NCI-H345 (cell line): ENCODE measurements at regions not wholly inside any gene's neighbourhood (a gene's known extent, or its start where the extent isn't known, plus 50 kb on each side); places are given as distances from the start of the nearest gene placed in this dataset.
"Not testable (repeated sequence)": the region's sequence is repeated elsewhere in the genome, so short reads cannot be mapped to it uniquely, and the experiment has no call there.

Experiments
- DNase-seq: peaks from one replicate; lab custom pipeline; 2025; lab: John Stamatoyannopoulos, UW

DNA sequence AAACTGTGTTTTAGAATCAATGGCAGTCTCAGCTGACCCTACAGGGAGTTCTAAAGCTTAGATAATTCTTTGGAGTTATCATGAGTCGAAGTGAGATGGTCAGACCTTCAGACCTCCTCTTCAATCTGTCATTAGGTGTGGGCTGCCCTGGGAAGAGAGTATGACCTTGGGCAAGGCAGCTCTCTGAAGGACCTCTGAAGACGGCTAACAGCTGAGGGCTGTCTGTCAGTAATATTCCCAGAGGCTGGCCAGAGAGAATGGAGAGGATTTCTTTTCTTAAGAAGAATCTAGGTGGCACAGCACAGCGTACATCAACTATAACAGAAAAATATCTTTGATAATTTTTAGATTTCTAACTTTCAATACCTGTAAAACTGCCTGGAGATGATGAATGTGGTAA is 379.4 kb downstream of the ZNF674 start:
- DNase-seq = no peak

DNA sequence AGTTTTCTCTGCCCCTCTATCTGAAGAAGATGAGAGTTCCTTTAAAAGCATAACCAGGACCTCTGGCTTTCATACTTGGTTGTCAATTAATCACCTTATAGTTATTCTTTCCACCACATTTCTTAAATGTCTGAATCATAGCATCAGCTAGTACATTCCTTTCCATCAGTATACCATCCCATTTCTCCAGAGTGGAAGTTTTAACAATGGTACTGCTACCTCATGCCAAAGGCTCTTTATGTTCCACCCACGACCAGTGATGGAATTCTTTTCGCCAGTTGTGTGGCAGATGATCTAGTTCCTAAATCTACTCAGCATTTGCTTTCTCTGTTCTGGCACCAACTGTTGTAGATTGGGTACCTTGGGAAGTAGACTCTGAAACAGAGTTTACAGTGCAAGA is 379.8 kb downstream of the ZNF674 start:
- DNase-seq = no peak

DNA sequence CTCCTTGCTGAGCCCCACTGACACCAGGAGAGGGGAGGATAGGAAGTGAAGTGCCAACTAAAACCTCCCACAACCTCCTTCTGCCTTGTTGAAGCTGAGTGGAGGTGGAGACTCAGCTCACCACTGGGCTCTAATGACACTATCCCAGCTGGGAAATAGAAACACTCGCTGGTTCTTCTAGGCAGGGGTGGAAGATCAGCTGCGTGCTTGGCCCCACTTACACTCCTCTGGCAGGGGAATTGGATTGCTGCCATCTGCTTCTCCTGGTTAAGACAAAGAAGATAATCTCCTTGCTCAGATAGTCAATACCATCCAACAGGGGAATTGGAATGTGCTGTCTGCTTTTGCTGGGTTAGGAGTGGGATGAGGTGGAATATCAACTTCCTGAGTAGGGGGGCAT is 392.5 kb downstream of the ZNF674 start:
- DNase-seq = no peak

DNA sequence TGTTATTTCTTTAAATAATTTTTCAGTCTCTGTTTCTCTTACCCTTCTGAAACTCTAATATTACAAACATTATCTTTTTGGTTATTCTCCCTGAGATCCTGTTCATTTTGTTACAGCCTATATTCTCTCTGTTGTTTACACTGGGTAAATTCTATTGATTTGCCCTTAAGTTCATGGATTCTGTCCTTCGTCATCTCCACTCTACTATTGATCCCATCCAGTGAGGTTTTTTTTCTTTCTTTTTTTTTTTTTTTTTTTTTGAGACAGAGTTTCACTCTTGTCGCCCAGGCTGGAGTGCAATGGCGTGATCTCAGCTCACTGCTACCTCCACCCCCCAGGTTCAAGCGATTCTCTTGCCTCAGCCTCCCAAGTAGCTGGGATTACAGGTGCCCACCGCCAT is 393.9 kb downstream of the ZNF674 start:
- not testable (repeated sequence) for DNase-seq

DNA sequence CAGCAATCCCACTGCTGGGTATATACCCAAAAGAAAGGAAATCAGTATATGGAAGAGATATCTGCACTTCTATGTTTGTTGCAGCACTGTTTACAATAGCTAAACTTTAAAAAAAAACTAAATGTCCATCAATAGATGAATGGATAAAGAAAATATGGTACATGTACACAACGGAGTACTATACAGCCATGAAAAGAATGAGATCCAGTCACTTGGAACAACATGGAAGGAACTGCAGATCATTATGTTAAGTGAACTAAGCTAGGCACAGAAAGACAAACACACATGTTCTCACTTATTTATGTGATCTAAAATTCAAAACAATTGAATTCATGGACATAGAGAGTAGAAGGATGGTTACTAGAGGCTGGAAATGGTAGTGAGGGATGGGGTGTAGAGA is 400.7 kb downstream of the ZNF674 start:
- DNase-seq = no peak

DNA sequence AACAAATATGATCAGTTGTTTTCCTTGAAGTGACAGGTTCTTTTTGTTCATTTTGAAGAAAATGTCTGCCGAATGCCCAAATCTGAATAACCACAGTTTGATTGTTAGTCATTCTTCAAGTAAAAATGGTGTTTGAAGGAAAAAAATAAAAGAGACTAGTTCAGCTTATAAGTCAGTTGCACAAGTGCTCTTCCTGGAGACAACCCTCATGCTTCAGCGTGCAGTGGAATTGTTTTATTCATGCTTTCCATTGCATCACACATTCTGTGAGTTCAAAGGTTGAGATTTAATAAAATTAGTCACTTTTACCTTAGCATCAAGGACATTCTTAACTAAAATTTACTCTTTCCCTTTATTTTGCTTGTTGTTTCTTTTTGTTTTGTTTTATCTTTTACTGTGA is 404.9 kb downstream of the ZNF674 start:
- no peak for DNase-seq

DNA sequence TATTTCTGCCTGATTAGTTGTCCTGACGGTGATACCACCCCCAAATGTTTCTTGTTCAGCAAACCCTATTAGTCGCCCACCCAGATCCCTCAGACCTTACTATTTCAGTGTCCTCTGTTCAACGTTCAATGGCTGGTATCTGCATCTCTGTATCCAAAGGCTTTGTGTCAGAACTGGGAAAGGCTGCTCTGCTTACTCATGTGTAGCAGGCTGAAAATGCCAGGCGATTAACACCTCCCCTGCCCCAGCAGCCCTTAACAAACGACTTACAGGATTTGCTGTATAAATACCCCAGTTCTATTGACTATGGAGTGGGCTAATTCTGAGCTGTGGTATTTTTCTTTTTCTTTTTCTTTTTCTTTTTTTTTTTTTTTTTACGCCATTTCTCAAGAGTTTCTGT is 415.0 kb downstream of the ZNF674 start:
- DNase-seq = no peak

DNA sequence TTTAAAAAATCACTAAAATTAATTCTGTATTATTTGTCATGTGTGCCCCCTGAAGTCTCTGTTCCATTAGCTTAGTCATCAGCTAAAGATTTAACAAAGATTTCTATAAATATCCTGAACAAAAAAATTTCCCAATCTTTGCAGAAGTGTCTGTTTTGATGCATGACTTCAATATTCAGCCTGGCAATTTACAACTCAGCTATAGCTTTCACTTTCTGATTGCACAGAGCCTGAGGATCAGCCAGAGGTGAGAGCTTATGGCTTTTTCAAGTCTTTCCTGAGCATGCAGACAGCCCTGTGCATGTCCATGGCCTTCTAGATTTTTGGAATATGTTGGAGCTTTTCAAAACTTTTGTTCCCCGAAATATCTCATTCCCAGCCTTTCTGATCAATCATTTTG is 420.1 kb downstream of the ZNF674 start:
- no peak for DNase-seq

DNA sequence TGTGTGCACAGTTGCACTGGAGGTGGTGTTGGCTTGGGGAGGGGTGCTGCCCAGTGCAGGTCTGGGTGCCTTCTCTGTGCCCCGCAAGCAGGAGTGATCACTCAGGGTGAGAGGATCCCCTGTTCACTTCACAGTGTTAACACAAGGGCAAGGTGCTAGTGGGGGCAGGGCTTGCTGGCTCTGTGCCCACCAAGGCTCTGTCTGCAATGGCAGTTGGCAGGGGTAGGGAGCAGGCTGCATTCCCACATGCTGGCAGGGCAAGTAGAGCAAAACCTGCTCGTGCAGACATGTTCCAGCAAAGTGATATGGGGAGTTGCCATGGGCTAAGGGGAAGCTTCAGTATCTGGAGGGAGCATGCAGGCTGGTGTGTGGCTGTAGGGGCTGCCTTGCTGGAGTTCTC is 428.0 kb downstream of the ZNF674 start:
- DNase-seq = peak; percentile 22

DNA sequence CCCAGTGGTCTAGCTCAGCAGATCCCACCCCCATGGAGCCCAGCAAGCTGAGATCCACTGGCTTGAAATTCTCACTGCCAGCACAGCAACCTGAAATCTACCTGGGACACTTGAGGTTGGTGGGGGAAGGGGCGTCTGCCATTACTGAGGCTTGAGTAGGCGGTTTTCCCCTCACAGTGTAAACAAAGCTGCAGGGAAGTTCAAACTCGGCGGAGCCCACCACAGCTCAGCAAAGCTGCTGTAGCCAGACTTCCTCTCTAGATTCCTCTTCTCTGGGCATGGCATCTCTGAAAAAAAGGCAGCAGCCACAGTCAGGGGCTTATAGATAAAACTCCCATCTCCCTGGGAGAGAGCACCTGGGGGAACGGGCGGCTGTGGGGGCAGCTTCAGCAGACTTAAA is 457.9 kb downstream of the ZNF674 start:
- DNase-seq = not testable (repeated sequence)

DNA sequence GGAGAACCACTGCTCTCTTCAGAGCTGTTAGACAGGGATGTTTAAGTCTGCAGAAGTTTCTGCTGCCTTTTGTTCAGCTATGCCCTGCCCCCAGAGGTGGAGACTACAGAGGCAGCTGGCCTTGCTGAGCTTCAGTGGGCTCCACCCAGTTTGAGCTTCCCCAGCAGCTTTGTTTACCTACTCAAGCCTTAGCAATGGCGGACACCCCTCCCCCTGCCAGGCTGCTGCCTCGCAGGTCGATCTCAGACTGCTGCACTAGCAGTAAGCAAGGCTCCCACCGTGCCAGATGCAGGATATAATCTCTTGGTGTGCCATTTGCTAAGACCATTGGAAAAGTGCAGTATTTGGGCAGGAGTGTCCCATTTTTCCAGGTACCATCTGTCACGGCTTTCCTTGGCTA is 465.1 kb downstream of the ZNF674 start:
- DNase-seq = not testable (repeated sequence)

DNA sequence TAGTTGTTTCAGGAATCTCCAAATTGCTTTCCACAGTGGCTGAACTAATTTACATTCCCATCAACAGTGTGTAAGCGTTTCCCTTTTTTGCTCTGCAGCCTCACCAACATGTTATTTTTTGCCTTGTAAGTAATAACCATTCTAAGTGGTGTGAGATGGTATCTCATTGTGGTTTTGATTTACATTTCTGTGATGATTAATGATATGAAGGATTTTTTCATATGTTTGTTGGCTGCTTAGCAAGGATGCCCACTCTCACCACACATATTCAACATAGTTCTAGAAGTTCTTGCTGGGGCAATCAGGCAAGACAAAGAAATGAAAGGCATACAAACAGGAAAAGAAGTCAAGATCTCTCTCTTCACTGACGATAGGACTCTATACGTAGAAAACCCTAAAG is 472.4 kb downstream of the ZNF674 start:
- DNase-seq = no peak

DNA sequence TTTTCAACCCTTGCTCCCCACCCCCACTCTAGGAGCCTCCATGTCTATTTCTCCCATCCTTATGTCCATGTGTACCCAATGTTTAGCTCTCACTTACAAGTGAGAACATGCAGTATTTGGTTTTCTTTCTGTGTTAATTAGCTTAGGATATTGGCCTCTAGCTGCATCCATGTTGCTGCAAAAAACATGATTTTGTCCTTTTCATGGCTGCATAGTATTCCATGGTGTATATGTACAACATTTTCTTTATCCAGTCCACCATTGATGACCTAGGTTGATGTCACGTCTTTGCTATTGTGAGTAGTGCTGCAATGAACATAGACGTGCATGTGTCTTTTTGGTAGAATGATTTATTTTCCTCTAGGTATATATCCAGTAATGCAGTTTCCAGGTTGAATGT is 472.8 kb downstream of the ZNF674 start:
- DNase-seq = no peak

DNA sequence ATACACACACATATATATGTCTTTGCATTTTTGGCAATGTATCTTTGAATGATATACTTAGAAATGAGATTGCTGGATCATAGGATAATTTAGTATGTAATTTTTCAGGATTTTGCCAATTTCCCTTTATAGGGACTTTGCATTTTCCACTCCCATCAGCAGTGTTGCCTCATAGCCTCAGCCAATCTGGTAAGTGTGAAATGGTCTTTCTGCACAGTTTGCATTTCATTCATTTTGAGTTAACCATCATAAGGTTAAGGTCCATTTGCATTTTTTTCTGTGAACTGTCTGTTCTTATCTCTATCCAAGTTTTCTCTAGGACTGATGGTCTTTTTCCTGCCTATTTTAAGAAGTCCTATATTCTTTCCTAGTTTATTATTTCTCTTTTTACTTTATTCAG is 474.8 kb downstream of the ZNF674 start:
- no peak for DNase-seq

DNA sequence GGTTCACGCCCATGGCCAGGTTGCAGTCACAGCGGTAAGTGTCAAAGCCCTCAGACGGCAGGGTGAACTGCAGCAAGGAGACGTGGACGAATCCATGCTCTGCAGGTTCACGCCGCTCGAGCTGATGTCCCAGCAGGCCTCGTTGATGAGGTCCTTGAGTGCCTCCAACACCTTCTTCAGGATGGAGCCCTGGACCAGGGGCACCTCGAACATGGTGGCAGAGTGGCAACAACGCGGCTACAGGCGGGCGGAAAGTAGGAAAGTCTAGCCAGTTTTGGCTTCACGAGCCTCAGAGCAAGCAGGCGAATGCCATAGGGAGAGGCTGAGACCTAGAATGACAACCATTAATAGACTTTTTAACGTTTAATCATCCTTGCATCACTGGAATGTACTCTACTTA is 485.9 kb downstream of the ZNF674 start:
- no peak for DNase-seq

DNA sequence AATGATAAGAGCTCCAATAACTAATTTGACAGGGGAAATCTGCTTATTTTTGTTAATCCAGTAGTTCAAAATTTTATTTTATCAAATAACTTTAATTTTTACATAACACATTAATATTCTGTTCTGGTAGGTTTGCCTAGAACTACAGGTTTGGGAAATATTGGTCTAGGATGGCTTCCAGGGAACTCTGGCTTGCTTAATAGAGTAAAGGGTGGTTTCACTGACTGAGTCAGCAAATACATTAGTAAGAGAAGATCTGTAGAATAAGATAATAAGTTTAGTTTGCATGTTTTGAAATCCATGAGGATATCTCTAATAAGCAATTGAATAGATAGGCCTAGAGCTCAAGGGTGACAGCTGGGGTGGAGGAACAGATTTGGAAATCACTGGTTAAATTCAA is 500.7 kb downstream of the ZNF674 start:
- DNase-seq = no peak

DNA sequence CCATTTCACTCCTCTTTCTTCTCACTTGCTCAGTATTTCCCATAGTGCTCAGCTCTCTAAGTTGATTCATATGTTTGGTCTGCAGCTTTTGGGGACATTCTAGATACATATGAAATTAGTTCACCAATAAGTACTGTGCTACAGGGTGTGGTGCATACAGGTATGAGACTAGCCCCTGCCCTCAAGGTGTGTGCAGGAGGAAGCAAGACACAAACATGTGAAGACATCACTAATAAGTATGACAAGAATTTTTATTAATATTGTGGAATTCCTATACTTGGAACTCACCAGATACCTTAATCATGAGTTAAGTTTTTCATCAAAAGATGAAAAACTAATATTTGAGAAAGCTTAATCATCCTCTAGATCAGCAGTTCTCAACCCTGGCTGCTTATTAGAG is 505.2 kb downstream of the ZNF674 start:
- no peak for DNase-seq

DNA sequence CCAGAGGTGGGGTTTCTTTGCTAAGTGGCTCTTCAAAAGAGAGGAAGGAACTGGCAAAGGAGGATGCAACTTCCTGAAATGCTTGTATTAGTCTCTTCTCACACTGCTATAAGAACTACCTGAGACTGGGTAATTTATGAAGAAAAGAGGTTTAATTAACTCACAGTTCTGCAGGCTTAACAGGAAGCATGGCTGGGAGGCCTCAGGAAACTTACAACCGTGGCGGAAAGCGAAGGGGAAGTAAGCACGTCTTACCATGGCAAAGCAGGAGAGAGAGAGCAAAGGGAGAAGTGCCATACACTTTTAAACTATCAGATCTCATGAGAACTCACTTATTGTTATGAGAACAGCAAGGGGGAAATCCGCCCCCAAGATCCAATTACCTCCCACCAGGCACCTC is 505.7 kb downstream of the ZNF674 start:
- no peak for DNase-seq

DNA sequence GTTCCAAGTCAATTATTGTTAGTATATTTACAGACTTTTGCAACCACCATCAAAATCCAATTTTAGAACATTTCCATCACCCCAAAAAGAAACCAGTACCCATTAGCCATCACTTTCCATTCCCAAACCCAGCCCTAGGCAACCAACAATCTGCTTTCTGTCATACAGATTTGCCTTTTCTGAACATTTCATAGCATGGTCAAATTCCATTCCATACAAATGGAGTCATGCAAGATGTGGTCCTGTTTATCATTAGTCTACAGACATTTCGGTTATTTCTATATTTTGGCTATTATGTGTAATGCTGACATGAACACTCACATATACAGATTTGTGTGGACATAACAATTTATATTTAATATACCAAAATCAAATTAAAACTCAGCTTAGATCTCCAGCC is 508.7 kb downstream of the ZNF674 start:
- DNase-seq = no peak

DNA sequence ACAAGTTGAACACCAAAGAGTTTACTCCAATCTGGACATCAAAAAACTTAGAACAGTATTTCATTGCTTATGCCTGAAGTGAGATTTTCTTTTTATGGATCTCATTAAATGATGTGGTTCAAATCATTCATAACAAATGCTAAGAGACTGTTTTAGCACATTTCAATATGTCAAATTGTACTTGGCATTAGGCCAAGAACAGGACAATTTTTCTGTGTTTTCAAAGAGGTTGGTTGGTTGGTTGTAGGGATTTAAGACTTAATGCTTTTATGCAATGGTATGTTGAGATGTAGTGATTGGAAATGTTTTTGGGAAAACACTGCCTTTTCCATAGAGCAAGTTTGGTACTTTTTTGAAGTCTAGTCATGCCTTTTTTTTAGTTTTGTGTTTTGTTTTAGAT is 510.4 kb downstream of the ZNF674 start:
- DNase-seq = no peak

DNA sequence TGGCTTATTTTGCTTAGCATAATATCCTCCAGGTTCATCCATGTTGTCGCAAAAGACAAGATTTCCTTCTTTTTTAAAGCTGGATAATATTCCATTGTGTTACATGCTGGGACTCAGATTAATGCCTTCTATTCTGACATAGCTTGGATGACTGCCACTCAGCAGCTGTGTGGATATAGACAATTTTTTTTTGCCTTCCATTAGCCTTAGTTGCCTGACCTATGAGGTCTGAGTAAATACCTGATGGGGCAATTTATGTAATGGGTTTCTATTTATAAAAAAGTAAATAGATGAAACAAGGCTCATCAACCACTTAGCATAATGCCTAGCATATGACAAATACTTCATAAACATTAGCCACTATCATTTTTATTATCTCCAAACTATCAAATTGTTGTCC is 515.4 kb downstream of the ZNF674 start:
- DNase-seq = peak; percentile 89

DNA sequence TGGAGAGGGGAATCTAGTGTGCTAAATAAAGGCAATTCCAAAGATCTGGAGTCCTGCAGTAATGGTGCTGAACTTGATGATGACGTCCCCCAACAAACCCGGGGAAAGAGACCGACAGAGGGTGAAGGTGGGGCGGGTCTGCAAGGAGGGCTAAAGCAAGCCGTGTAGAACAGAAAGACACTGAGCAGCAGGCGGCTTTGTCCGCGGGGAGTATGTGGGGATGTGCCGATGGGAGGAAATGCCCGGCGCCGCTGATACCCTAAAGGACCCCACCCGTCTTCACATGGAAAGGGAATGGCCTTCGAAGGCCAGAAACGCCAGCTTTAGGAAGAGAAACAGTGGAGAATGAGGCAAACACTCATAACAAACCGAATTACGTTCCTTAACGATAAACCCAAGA is 528.9 kb downstream of the ZNF674 start:
- DNase-seq = no peak

DNA sequence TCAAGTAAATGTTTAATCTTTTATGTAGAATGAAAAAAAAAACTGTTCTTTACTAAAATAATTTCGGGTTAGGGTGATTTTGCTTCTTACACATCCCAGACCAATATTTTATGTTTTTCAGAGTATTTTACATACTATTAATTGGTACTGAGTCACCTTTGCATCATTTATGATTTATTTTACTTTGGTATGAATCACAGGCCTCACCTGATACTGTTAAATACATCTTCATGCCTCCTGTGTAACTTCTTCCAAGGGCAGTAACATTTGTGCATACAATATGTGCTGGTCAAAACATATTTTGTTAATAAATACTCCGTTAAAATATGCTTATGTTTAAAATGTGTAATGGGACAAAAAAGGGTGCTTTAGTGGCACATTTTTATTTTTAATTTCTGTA is 529.6 kb downstream of the ZNF674 start:
- no peak for DNase-seq

DNA sequence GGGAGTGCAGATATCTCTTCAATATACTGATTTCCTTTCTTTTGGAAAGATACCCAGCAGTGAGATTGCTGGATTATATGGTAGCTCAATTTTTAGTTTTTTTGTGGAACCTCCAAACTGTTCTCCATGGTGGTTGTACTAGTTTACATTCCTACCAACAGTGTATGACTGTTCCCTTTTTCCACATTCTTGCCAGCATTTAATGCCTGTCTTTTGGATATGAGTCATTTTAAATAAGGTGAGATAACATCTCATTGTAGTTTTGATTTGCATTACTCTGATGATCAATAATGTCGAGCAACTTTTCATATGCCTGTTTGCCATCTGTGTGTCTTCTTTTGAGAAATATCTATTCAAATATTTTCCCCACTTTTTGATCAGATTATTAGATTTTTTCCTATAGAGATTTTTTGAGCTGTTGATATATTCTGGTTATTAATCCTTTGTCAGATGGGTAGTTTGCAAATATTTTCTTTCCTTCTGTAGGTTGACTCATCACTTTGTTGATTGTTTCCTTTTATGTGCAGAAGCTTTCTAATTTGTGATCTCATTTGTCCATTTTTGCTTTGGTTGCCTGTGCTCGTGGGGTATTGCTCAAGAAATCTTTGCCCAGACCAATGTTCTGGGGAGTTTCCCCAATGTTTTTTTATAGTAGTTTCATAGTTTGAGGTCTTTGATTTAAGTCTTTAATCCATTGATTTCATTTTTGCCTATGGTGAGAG is 552.7 kb downstream of the ZNF674 start:
- no peak for DNase-seq

DNA sequence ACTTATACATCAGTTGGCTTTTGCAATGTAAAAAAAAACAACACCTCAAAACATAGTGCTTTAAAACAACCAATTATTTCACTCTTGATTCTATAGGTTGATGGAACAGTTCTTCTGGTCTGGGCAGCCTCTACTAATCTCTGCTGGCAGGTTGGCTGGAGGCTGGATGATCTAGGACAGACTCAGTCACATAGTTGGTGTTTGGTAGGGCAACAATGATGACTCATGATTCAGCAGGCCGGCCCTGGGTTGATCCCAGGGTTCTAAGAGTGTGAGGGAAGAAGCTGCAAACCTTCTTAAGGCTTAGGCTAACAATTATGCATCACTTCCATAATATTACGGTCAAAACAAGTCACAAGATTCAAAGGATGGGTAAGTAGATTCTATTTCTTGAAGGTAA is 558.2 kb downstream of the ZNF674 start:
- DNase-seq = no peak
